Tibial nerve (tissue), 4 donors: ENCODE measurements at regions not wholly inside any gene's neighbourhood (a gene's known extent, or its start where the extent isn't known, plus 50 kb on each side); places are given as distances from the start of the nearest gene placed in this dataset.

Experiments used
- EP300 ChIP-seq, 2 donors: sonication (generic); formaldehyde crosslinking; IDR thresholded peaks; one replicate each; pipeline ENCODE4 v1.6.1; 2017; ENCODE audit warnings: antibody characterized with exemption in 2 of 2, mild to moderate bottlenecking in 1 of 2
- POLR2A ChIP-seq, 2 donors: fragments of 450-650 bp; IDR thresholded peaks; one replicate each; pipeline ENCODE4 v1.6.1; 2017; ENCODE audit warnings: antibody characterized with exemption in 2 of 2, mild to moderate bottlenecking in 2 of 2, moderate library complexity in 2 of 2
- TF ChIP-seq, protein P1 (sequence below), 5 experiments: fragments of 200-600 bp in 3 of 5; fragments of 450-650 bp in 2 of 5; sonication (generic) in 3 of 5; IDR thresholded peaks; one replicate each; pipeline ENCODE4 v1.5.1; 2016 to 2019; ENCODE audit warnings: antibody characterized with exemption in 5 of 5, mild to moderate bottlenecking in 3 of 5, moderate library complexity in 2 of 5

DNA sequence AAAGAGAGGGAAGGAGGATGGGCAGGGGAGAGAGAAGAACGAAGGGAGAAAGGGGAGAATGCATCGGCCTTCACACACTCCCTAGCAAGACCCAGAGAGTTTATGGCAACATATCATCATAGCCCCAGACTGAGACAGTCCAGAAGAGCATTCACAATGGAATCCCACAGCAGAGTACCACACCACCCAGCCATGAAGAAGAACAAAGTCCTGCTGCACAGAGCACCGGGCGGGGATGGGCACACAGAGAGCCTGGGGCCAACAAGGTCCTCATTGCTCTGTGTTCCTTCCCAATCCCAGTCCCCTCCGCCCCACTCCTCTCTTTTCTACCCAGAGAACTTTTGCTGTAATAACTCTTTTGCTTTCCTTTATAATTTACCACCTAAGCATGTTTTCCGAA lies 118.1 kb upstream of the TMPRSS2 start:
- TF ChIP-seq, protein P1, sequence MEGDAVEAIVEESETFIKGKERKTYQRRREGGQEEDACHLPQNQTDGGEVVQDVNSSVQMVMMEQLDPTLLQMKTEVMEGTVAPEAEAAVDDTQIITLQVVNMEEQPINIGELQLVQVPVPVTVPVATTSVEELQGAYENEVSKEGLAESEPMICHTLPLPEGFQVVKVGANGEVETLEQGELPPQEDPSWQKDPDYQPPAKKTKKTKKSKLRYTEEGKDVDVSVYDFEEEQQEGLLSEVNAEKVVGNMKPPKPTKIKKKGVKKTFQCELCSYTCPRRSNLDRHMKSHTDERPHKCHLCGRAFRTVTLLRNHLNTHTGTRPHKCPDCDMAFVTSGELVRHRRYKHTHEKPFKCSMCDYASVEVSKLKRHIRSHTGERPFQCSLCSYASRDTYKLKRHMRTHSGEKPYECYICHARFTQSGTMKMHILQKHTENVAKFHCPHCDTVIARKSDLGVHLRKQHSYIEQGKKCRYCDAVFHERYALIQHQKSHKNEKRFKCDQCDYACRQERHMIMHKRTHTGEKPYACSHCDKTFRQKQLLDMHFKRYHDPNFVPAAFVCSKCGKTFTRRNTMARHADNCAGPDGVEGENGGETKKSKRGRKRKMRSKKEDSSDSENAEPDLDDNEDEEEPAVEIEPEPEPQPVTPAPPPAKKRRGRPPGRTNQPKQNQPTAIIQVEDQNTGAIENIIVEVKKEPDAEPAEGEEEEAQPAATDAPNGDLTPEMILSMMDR (IDR thresholded peaks at IDR 0.05) = no peak
- TF ChIP-seq POLR2A (IDR thresholded peaks at IDR 0.05) (no peak), EP300 (IDR thresholded peaks at IDR 0.05) (no peak)
